Stimulated activated naive B cell treated with anti-CD40 and anti-IgM and Interleukin-4, amounts not matched to agents 10 μg/mL and 1 μg/mL and 100 μg/mL, for 72 hours (primary cell): ENCODE measurements at regions not wholly inside any gene's neighbourhood (a gene's known extent, or its start where the extent isn't known, plus 50 kb on each side); places are given as distances from the start of the nearest gene placed in this dataset.

Source experiments
- ATAC-seq, 2 donors: fragments of 150-1000 bp; cut with Tn5 transposase; replicated peaks; 2 replicates each; pipeline ENCODE4 v1.10.0; 2021; ENCODE audit warnings: moderate library complexity in 1 of 2
- DNase-seq: peaks from one replicate; pipeline ENCODE4 v3.0.0; 2021
- H3K27ac Mint-ChIP-seq: one replicate; pipeline ENCODE4 v1.8.0; 2022; ENCODE audit warnings: mild to moderate bottlenecking, mixed read lengths
- H3K27me3 Mint-ChIP-seq, 2 donors: one replicate each; pipeline ENCODE4 v1.8.0; 2022; ENCODE audit warnings: mixed read lengths in 2 of 2
- H3K36me3 Mint-ChIP-seq, 2 donors: one replicate each; pipeline ENCODE4 v1.8.0; 2022; ENCODE audit warnings: mixed read lengths in 2 of 2, mild to moderate bottlenecking in 1 of 2
- H3K4me1 Mint-ChIP-seq, 2 donors: one replicate each; pipeline ENCODE4 v1.8.0; 2022; ENCODE audit warnings: mixed read lengths in 2 of 2, mild to moderate bottlenecking in 1 of 2
- H3K4me3 Mint-ChIP-seq, 2 donors: one replicate each; pipeline ENCODE4 v1.8.0; 2022; ENCODE audit warnings: mild to moderate bottlenecking in 2 of 2, mixed read lengths in 2 of 2, moderate library complexity in 1 of 2
- H3K9me3 Mint-ChIP-seq, 2 donors: one replicate each; pipeline ENCODE4 v1.8.0; 2022; ENCODE audit warnings: mixed read lengths in 2 of 2, mild to moderate bottlenecking in 1 of 2

DNA sequence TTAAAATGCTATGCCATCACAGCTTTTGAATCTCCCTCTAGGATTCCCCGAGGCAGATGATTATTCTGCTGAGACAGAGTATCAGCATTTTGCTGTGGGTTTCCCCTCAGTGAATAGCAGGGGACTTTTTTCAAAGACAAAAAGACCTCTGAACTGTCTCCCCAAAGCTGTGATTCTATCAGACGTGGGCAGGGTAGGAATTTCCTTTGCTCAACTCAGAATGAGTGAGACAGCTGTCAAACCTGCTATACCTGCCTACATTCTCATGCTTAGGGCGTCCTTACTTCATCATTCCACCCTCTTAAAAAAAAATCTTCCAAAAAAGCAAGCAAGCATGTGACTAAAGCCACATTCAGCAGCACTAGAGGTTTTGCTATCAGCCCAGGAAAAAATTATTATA lies 147.6 kb upstream of the FAM83B start:
- Mint-ChIP-seq H3K9me3 (no peaks in the 10 kb centered on the region), H3K4me1 (no peaks in the 10 kb centered on the region), H3K27me3 (no peaks in the 10 kb centered on the region), H3K4me3 (no peak overlapping the region), H3K36me3 (no peaks in the 10 kb centered on the region), H3K27ac (no peak overlapping the region)
- ATAC-seq = no peak
- DNase-seq = no peak

DNA sequence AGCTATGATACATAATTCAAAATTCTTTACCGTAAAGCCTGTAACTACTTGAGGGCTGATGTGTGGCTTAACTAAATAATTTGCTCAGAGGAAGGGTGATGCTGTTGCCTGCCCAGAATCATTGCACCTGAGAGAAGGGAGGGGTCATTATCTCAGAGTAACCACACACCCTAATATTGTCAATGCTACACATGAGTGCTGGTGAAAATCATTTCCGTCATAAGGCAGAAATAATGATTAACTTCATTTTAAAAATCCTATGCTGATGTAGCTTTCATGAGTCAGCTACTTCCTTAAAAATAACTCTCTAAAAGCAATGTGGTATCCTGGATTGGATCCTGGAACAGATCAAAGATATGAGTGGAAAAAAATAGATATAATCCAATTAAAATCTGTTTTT lies 146.4 kb upstream of the FAM83B start:
- Mint-ChIP-seq H3K4me1 (no peaks in the 10 kb centered on the region), H3K36me3 (no peaks in the 10 kb centered on the region), H3K27me3 (no peaks in the 10 kb centered on the region), H3K4me3 (no peak overlapping the region), H3K27ac (no peak overlapping the region), H3K9me3 (no peaks in the 10 kb centered on the region)
- ATAC-seq (no peak), DNase-seq (no peak)

DNA sequence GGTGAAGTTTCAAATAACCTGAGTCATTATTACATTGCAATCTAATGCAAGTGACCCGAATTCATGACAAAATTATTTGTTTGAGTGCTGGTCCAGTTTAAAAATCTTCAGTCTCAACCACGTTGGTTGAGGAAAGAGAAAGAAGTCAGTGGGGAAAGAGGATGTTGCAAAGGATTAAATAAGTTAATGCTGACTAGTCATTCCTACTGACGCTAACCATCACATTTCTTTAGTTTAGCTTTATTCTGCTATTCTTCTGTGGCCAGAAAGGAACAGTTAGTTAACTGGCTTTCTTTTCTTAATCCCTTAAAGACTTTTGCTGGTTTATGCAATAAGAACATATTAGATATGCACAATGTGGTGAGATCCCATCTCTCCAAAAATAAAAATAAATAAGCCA lies 143.8 kb upstream of the FAM83B start:
- Mint-ChIP-seq H3K9me3 (peaks cover 0 to 2% of the 10 kb centered on the region in 2 donors), H3K36me3 (no peaks in the 10 kb centered on the region), H3K27me3 (no peaks in the 10 kb centered on the region), H3K4me1 (no peaks in the 10 kb centered on the region), H3K27ac (no peak overlapping the region), H3K4me3 (no peak overlapping the region)
- no peak for ATAC-seq
- DNase-seq = no peak

DNA sequence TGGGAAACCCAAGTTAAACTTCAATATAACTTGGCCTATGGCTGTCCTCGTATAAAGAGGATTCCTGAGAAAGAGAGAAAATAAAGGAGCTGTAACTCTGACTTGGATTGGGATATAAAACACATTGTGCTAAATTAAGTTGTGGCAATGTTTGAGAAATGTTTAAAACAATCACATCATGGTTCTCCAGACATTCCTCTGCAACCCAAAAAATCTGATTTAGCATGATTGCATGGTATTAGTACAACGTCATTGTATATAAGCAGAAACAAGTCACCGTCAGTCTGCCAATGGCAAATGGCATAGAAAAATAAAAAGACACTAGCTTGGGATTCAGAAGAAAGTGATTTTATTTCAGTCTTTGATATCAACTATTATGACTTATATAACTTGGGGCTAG lies 140.2 kb upstream of the FAM83B start:
- H3K4me3 Mint-ChIP-seq = no peak overlapping the region
- no peak overlapping the region for H3K27ac Mint-ChIP-seq
- ATAC-seq (no peak), DNase-seq (no peak)
- H3K27me3 Mint-ChIP-seq = no peaks in the 10 kb centered on the region
- H3K4me1 Mint-ChIP-seq = no peaks in the 10 kb centered on the region
- H3K9me3 Mint-ChIP-seq = peaks cover 0 to 2% of the 10 kb centered on the region in 2 donors
- no peaks in the 10 kb centered on the region for H3K36me3 Mint-ChIP-seq

DNA sequence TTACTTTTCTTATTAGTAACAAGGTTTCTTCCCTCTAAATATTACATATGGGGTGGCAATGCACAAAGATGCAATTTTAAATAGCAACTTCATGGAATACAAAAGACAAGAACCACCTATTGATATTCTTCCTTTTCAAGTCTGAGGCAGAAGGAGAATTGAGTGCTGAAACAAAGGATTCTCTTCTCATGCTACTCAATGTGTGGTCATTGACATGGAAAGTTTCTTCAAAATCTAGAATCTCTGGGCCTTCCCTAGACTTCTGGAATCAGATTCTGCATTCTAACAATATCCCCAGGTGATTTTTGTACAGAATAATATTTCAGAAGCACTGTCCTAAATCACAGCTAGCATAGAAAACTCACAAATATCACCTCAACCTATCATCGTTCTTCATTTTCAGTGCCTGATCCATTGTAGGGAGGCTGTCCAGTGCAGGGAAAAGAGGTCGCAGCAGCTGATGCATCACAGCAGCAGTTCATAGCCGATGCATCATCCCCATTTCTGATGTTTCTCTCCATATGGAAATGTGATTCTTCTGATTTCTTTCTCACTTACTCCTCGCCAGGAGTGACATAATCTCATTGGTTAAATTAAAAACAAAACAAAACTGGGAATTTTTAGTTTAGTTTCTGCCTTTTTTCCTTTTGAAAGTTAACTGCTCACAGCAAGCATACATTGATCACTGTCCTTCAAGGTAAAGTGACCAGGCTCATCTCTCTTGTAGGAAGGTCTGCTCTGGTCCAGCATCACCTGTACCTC lies 139.5 kb upstream of the FAM83B start:
- ATAC-seq (no peak), DNase-seq (no peak)
- Mint-ChIP-seq H3K4me1 (no peaks in the 10 kb centered on the region), H3K27ac (no peak overlapping the region), H3K36me3 (no peaks in the 10 kb centered on the region), H3K27me3 (no peaks in the 10 kb centered on the region), H3K4me3 (no peak overlapping the region), H3K9me3 (peaks cover 0 to 2% of the 10 kb centered on the region in 2 donors)

DNA sequence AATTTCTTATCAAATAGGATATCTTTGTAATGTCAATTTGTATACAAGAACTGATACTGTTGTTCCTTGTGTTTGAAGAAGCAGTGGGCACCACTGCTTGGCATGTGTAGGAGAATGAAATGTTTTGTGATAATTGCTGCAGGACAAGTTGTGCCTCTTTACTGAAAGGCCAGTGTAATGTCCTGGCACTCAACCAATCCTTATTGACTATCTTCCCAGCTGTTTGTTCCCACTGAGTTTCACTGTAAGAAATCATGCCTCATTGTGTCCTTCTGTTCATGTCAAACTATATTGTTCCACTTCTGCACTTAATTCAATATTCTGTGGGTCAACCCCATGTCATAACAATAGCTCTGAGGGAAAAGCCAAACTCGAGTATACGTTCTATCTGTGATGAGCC lies 136.1 kb upstream of the FAM83B start:
- H3K4me3 Mint-ChIP-seq = no peak overlapping the region
- no peak overlapping the region for H3K27ac Mint-ChIP-seq
- H3K36me3 Mint-ChIP-seq = no peaks in the 10 kb centered on the region
- H3K9me3 Mint-ChIP-seq = peaks cover 0 to 2% of the 10 kb centered on the region in 2 donors
- H3K4me1 Mint-ChIP-seq = no peaks in the 10 kb centered on the region
- ATAC-seq = no peak
- no peaks in the 10 kb centered on the region for H3K27me3 Mint-ChIP-seq
- no peak for DNase-seq

DNA sequence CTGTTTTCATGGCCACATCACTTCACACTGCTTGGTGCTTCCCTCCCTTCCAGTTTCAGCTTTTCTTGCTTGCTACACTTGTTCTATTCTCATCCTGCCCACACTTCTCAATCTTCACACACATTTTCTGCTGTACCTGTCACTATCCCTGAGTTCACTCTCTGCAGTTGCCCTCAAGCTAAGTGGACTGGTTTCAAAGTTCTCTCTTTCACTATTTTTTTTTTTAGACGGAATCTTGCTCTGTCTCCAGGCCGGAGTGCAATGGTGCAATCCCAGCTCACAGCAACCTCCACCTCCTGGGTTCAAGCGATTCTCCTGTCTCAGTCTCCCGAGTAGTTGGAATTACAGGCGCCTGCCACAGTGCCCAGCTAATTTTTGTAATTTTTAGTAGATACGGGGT lies 130.6 kb upstream of the FAM83B start:
- Mint-ChIP-seq H3K27ac (no peak overlapping the region), H3K4me1 (no peaks in the 10 kb centered on the region), H3K27me3 (no peaks in the 10 kb centered on the region), H3K4me3 (no peak overlapping the region), H3K36me3 (no peaks in the 10 kb centered on the region), H3K9me3 (no peaks in the 10 kb centered on the region)
- no peak for ATAC-seq
- no peak for DNase-seq

DNA sequence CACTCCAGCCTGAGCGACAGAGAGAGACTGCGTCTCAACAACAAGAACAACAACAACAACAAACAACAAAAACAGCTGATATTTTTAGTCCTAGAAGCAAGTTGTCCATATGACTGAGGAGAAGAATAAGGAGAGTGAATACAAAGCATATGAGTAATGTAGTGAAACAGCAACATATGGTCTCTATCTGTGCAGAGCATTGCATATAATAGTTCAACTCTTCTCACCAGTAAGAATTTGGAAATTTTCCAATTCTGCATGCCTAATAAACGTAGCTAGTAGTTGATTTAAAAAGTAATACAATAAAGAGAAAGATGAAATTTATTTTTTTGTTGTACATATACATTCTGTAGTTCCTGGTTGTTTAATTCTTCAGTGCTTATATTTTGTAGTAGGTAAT lies 129.7 kb upstream of the FAM83B start:
- no peaks in the 10 kb centered on the region for H3K27me3 Mint-ChIP-seq

DNA sequence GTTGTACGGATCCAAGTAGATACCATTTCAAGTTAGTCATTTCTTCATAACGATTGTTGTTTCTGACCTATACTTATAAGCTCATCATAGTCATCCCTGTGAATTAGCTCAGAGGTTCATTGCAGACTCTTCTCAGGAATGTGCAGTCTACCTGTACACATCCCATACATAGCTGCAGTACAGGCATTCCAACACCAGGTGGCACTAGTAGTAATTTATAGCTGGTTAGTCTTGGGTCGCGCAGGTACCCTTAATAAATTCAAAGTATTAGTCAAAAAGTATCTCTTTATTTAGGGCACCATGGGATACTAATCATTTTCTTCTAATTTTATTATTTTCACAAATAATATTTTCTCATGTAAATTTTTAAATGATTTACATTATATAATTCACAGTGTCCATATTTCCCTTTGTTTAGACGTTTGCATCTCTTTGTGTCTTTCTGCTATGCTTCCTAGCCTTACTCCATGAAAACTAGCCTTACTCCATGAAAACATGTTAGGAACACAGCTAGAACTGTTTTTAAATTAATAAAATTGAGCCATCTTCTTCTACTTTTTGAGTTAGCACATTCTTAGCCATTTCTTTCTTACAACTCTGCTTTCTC lies 128.6 kb upstream of the FAM83B start:
- ATAC-seq (peak; percentile 72 to 74), DNase-seq (peak; percentile 31)
- Mint-ChIP-seq H3K36me3 (no peaks in the 10 kb centered on the region), H3K4me3 (no peak overlapping the region), H3K27me3 (no peaks in the 10 kb centered on the region), H3K27ac (no peak overlapping the region), H3K9me3 (no peaks in the 10 kb centered on the region), H3K4me1 (no peaks in the 10 kb centered on the region)

More for the DNA sequence above, 129.7 kb upstream of the FAM83B start:
- ATAC-seq = no peak
- Mint-ChIP-seq H3K9me3 (no peaks in the 10 kb centered on the region), H3K4me3 (no peak overlapping the region), H3K27ac (no peak overlapping the region), H3K4me1 (no peaks in the 10 kb centered on the region), H3K36me3 (no peaks in the 10 kb centered on the region)
- no peak for DNase-seq

DNA sequence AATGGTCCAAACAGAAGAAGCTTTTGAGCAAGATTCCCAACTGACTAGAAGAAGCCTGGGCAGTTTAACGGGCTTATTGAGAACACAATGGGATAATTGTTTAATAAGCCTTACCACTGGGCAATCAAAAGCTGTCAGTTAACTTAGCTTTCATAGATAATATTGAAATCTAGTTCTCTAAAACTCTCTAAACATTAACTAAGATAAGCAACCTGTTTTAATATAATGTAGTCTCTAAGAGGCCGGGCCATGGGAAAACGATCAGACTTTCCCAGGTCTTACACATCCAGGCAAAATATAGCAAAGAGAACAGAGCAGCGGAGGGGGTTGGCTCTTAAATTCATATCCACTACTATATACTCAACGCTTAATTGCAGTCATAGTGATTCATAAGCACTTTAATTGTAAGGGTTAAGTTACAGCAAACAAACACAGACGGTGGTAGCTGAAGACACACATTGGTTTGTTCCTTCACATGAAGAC lies 128.0 kb upstream of the FAM83B start:
- ATAC-seq (no peak), DNase-seq (no peak)
- Mint-ChIP-seq H3K27me3 (no peaks in the 10 kb centered on the region), H3K9me3 (no peaks in the 10 kb centered on the region), H3K27ac (no peak overlapping the region), H3K36me3 (no peaks in the 10 kb centered on the region), H3K4me3 (no peak overlapping the region), H3K4me1 (no peaks in the 10 kb centered on the region)

DNA sequence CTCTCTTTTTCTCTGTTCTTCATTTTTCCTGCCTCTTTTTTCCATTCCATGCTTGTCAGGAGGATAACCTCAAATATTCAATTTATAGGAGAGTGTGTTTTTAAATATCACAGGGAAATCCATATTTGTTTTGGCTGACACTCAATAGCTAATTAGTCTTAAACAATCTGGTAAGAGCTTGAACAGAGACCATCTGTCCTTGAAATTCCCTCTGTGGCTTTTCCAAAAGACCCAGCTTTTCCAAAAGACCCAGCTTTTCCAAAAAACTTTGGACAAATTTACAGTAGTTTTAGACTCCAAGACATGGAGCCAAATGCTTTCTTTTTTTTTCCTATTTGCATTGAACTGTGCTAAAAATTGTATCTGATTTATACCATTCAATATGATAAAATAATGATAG lies 127.4 kb upstream of the FAM83B start:
- H3K4me3 Mint-ChIP-seq = no peak overlapping the region
- H3K27me3 Mint-ChIP-seq = no peaks in the 10 kb centered on the region
- H3K36me3 Mint-ChIP-seq = no peaks in the 10 kb centered on the region
- H3K9me3 Mint-ChIP-seq = no peaks in the 10 kb centered on the region
- DNase-seq (no peak), ATAC-seq (no peak)
- H3K4me1 Mint-ChIP-seq = no peaks in the 10 kb centered on the region
- no peak overlapping the region for H3K27ac Mint-ChIP-seq

DNA sequence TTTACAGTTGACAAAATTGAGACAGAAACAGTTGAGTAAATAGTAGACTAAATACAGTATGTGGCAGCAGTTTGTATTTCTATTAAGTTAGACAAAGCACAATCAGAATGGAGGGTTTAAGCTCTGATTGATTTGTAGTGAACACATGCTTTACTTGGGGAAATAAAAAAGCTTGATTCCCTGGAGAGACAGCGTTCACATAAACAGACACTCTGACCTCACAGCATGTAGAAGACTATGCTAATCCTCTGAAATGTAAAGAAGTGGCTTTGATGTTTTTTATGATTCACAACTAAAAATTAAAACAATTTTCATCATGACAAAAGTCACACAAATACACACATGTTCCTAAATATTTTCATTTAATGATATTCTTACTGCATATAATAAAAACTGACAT lies 126.9 kb upstream of the FAM83B start:
- Mint-ChIP-seq H3K4me1 (no peaks in the 10 kb centered on the region), H3K27me3 (no peaks in the 10 kb centered on the region), H3K27ac (no peak overlapping the region), H3K4me3 (no peak overlapping the region), H3K36me3 (no peaks in the 10 kb centered on the region), H3K9me3 (no peaks in the 10 kb centered on the region)
- ATAC-seq (no peak), DNase-seq (no peak)

DNA sequence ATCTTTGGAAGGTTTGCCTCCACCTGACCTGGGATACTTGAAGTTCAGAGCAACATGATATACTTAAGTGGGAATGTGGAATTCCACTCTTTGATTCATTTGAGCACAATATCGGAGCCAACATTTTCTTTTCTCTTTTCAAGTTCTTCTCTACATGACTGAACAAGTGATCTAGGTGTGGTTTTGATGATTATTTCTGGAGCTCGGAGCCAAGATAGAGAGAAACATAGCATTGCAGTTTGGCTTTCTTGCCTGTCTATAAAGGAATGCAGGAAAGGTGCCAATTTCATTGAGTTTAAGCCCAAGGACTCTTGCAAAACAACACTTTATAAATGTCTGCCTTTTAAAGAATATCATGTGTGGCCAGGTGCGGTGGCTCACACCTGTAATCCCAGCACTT lies 124.2 kb upstream of the FAM83B start:
- H3K4me1 Mint-ChIP-seq = no peaks in the 10 kb centered on the region
- no peak for ATAC-seq
- H3K9me3 Mint-ChIP-seq = no peaks in the 10 kb centered on the region
- H3K27ac Mint-ChIP-seq = no peak overlapping the region
- H3K27me3 Mint-ChIP-seq = no peaks in the 10 kb centered on the region
- no peaks in the 10 kb centered on the region for H3K36me3 Mint-ChIP-seq
- no peak overlapping the region for H3K4me3 Mint-ChIP-seq
- no peak for DNase-seq

DNA sequence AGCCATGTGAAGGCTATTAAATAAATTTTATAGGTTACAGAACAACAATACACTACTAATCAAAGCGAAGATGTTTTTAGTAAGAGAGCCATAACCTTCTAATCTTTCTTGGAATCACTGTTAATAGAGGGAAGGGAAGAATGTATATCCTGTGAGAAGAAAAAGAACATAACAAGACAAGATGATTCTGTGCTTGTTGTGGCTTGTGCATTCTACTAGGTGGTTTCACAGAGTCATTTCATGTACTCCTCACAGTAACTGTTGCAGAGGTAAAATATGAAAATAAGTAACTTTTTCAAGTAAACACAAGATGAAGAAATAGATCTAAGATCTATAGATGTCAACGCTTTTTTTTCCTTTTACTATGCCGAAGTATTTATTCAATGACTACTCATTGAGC lies 116.9 kb upstream of the FAM83B start:
- DNase-seq (no peak), ATAC-seq (no peak)
- Mint-ChIP-seq H3K4me3 (no peak overlapping the region), H3K9me3 (peaks cover 9 to 13% of the 10 kb centered on the region in 2 donors), H3K36me3 (no peaks in the 10 kb centered on the region), H3K27ac (no peak overlapping the region), H3K4me1 (no peaks in the 10 kb centered on the region), H3K27me3 (no peaks in the 10 kb centered on the region)

DNA sequence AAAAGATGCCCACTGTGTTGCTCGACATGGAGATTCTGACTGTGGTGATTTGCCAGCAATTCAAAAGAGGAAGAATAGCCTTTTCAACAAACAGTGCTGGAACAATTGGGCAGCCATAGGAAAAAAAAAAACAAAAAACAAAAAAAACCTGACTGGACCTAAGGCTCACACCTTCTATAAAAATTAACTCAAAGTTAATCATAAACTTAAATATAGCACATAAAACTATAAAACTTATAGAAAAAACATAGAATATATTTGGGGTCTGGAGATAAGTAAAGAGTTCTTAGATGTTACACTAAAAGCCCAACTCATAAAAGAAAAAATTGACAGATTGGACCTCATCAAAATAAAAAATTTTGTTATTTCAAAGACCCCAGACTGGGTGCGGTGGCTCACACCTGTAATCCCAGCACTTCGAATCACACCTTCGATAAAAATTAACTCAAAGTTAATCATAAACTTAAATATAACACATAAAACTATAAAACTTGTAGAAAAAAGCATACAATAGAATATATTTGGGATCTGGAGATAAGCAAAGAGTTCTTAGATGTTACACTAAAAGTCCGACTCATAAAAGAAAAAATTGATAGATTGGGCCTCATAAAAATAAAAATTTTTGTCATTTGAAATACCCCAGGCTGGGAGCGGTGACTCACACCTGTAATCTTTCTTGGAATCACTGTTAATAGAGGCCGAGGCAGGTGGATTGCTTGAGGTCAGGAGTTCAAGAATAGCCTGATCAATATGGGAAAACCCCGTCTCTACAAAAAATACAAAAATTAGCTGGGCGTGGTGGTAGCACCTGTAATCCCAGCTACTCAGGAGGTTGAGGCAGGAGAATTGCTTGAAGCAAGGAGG lies 115.6 kb upstream of the FAM83B start:
- DNase-seq = no peak
- Mint-ChIP-seq H3K36me3 (no peaks in the 10 kb centered on the region), H3K9me3 (peaks cover 13 to 22% of the 10 kb centered on the region in 2 donors), H3K27ac (no peak overlapping the region), H3K27me3 (no peaks in the 10 kb centered on the region), H3K4me1 (no peaks in the 10 kb centered on the region), H3K4me3 (no peak overlapping the region)
- ATAC-seq = no peak
